ENCODE measurements at regions not wholly inside any gene's neighbourhood (a gene's known extent, or its start where the extent isn't known, plus 50 kb on each side); places are given as distances from the start of the nearest gene placed in this dataset.

DNA sequence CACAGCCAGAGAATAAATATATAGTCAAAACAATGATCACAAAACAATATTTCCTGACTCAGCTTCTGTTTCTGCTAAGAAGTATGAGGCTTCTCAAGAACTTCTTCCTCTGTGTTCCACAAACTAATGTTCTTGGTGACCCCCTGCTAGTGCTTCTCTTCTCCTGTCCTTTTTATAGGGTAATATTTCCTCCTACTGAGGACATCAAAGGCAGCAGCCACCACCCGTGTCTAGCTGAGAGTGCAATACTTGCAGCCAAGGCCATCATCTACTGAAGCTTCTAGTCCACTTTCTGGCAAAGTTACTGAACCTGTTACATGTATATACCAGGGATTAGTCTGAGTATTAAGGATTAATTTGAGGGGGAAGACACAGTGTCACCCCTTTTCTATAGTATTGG lies 83.7 kb upstream of the SLC12A2 start:
- TF ChIP-seq, protein P1, sequence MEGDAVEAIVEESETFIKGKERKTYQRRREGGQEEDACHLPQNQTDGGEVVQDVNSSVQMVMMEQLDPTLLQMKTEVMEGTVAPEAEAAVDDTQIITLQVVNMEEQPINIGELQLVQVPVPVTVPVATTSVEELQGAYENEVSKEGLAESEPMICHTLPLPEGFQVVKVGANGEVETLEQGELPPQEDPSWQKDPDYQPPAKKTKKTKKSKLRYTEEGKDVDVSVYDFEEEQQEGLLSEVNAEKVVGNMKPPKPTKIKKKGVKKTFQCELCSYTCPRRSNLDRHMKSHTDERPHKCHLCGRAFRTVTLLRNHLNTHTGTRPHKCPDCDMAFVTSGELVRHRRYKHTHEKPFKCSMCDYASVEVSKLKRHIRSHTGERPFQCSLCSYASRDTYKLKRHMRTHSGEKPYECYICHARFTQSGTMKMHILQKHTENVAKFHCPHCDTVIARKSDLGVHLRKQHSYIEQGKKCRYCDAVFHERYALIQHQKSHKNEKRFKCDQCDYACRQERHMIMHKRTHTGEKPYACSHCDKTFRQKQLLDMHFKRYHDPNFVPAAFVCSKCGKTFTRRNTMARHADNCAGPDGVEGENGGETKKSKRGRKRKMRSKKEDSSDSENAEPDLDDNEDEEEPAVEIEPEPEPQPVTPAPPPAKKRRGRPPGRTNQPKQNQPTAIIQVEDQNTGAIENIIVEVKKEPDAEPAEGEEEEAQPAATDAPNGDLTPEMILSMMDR (IDR thresholded peaks at IDR 0.05): no peak
- TF ChIP-seq RXRA (IDR thresholded peaks at IDR 0.05; ENCODE audit: borderline replicate concordance, low read depth): no peak
- no peak for TF ChIP-seq POLR2AphosphoS5 (IDR thresholded peaks at IDR 0.05; ENCODE audit: low read depth, low read length)
- TF ChIP-seq MXI1 (IDR thresholded peaks at IDR 0.05; ENCODE audit: low read depth, low read length): no peak
- no peak for TF ChIP-seq FOXM1 (IDR thresholded peaks at IDR 0.05; ENCODE audit: low read depth)
- TF ChIP-seq, protein P2, sequence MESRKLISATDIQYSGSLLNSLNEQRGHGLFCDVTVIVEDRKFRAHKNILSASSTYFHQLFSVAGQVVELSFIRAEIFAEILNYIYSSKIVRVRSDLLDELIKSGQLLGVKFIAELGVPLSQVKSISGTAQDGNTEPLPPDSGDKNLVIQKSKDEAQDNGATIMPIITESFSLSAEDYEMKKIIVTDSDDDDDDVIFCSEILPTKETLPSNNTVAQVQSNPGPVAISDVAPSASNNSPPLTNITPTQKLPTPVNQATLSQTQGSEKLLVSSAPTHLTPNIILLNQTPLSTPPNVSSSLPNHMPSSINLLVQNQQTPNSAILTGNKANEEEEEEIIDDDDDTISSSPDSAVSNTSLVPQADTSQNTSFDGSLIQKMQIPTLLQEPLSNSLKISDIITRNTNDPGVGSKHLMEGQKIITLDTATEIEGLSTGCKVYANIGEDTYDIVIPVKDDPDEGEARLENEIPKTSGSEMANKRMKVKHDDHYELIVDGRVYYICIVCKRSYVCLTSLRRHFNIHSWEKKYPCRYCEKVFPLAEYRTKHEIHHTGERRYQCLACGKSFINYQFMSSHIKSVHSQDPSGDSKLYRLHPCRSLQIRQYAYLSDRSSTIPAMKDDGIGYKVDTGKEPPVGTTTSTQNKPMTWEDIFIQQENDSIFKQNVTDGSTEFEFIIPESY (IDR thresholded peaks at IDR 0.05; ENCODE audit: borderline replicate concordance, low read depth): no peak
- TF ChIP-seq EP300 (IDR thresholded peaks at IDR 0.05; ENCODE audit: borderline replicate concordance in 1 of 2, low read depth in 1 of 2, low read length in 1 of 2): no peak
- TF ChIP-seq, protein P3, sequence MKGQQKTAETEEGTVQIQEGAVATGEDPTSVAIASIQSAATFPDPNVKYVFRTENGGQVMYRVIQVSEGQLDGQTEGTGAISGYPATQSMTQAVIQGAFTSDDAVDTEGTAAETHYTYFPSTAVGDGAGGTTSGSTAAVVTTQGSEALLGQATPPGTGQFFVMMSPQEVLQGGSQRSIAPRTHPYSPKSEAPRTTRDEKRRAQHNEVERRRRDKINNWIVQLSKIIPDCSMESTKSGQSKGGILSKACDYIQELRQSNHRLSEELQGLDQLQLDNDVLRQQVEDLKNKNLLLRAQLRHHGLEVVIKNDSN (IDR thresholded peaks at IDR 0.05; ENCODE audit: borderline replicate concordance, low read depth): no peak
- no peak for TF ChIP-seq CHD2 (IDR thresholded peaks at IDR 0.05; ENCODE audit: low read length, partially characterized antibody)
- TF ChIP-seq, protein P4, sequence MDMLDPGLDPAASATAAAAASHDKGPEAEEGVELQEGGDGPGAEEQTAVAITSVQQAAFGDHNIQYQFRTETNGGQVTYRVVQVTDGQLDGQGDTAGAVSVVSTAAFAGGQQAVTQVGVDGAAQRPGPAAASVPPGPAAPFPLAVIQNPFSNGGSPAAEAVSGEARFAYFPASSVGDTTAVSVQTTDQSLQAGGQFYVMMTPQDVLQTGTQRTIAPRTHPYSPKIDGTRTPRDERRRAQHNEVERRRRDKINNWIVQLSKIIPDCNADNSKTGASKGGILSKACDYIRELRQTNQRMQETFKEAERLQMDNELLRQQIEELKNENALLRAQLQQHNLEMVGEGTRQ (IDR thresholded peaks at IDR 0.05; ENCODE audit: borderline replicate concordance, low read depth, low read length): no peak
- TF ChIP-seq SIN3A (IDR thresholded peaks at IDR 0.05; ENCODE audit: borderline replicate concordance, low read depth, low read length): no peak
- no peak for TF ChIP-seq SMC3 (IDR thresholded peaks at IDR 0.05; ENCODE audit: low read depth, low read length)
- no peak for TF ChIP-seq NRF1 (IDR thresholded peaks at IDR 0.05; ENCODE audit: low read depth, low read length)
